SU-DHL-6 (cell line): ENCODE measurements at regions not wholly inside any gene's neighbourhood (a gene's known extent, or its start where the extent isn't known, plus 50 kb on each side); places are given as distances from the start of the nearest gene placed in this dataset.

Experiments
- CTCF ChIP-seq: fragments of 200-600 bp; sonication (generic); IDR thresholded peaks from one replicate; pipeline ENCODE4 v1.5.1; 2017; ENCODE audit warnings: antibody characterized with exemption, mild to moderate bottlenecking, low read length, moderate library complexity; ENCODE audit not compliant: insufficient read depth, poor library complexity, severe bottlenecking
- EZH2phosphoT487 ChIP-seq: fragments of 200-600 bp; sonication (generic), shearing (Covaris generic); conservative IDR thresholded peaks from 2 replicates; pipeline ENCODE4 v1.6.1; 2018; ENCODE audit warnings: mild to moderate bottlenecking, antibody characterized with exemption, low read length, moderate library complexity, mixed read lengths

- TF ChIP-seq CTCF (no peak), EZH2phosphoT487 (no peak)
These were observed 211.1 kb upstream of the CIBAR2 start for GRCh38 chr16:85323230-85323960.
